ENCODE measurements at regions not wholly inside any gene's neighbourhood (a gene's known extent, or its start where the extent isn't known, plus 50 kb on each side); places are given as distances from the start of the nearest gene placed in this dataset.

- TF ChIP-seq CTCF (IDR thresholded peaks at IDR 0.05) (no peak), POLR2A (IDR thresholded peaks at IDR 0.05) (no peak)
These were observed 101.8 kb upstream of the DIAPH3 start for GRCh38 chr13:60265566-60265965.
